Inferior parietal cortex (tissue), 1 donor: ENCODE measurements at regions not wholly inside any gene's neighbourhood (a gene's known extent, or its start where the extent isn't known, plus 50 kb on each side); places are given as distances from the start of the nearest gene placed in this dataset.
"Not testable (repeated sequence)": the region's sequence is repeated elsewhere in the genome, so short reads cannot be mapped to it uniquely, and the experiment has no call there.

Experiments used
- DNase-seq: peaks from one replicate; pipeline ENCODE4 v3.0.0-alpha.2; 2016; ENCODE audit errors: extremely low spot score

DNA sequence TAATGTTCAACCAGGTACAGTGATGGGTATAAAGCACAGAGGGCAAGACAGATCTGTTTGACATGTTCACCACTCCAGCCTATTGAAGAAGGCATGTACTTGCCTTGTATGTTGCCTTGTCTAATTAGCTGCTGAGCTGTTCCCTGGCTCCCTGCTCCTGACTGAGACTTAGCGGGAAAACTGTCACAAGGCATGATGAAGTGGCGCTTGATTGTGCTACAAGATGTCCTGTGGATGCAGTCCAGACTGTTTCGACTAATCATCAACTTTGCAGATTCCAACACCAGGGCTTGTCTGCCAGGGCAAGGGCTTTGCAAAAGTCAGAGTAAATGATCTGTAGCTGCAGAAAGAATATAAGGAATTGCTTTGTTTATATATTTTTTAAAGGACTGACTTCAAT lies 136.2 kb upstream of the NRBF2 start:
- no peak for DNase-seq

DNA sequence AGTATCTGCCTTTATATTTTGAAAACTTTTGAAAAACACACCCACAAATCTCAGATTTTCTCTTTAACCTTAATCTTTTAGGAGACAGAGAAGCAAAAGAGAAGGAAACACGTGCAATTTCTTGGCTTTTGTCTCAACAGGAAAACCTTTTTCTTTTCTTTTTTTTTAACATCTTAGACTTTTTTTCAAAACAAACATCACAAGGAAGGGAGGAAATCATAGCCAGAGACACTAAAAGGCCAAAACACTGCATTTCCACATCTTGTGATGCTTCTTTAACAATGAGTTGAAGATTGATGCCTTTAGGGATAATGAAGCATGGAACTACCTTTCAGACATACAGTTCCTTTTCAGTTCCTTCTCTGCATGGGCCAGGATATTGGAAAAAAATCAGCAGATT lies 136.6 kb upstream of the NRBF2 start:
- DNase-seq = no peak

DNA sequence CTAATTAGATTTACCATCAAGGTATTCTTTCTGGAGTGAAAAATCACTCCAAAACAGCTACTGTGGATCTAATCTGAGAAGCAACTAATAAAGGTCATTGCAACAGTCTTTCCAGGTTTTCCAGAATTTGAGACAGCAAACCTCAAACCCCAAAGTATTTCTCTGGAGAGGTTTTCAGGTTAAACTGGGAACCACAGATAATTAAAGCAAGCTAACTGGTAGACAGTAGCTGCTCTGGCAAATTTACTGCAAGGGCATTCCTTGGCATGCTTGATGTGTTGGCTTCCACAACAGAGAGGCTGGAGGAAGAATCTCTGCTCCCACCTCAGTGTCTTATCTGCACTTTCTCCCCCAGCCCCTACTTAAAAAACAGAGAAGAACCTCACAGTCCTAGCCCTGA lies 140.0 kb upstream of the NRBF2 start:
- DNase-seq = no peak

DNA sequence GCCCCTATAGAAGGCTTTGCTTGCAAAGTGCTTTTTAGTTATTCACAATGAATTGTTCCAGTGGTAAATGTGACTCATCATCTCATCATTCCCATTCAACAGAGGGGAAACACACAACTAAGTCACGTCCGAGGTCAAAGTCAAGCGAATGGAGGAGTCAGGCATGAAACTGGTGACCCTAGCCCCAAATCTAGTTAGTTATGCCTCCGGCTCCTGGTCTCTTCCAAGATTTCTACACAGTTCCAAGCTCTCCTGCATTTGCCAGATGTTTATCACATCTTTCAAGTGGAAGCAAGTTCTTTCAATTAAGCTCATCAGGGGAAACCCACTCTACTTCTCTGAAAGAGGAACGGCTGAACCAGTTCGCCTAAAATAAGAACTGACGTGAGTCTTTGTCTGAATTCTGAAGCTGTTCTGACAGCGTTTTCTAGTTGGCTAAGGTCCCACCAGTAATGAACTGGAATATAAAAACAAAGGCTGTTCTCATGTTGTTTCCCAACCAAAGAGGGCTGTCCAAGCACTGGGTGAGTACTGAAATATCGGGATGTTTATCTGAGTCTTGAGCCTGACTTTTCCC lies 140.9 kb upstream of the NRBF2 start:
- peak; percentile 22 for DNase-seq

DNA sequence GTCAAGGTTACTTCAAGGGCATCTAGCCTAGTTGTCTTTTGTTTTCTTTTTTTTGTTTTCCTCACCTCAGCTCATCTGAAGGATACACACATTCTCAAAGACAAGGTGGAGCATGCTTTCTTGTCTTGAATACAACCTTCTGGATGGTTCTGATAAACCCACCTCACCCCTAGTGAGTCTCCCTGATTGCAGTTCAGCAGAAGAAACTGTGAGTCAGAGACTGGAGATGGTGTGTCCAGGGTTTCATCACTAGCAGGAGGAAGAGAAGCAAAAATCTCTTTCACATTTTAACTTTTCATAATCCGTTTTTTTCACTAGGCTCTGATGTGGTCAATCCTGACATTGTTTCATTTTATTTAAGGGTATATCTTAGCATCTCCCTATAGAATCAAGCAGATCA lies 143.0 kb upstream of the NRBF2 start:
- no peak for DNase-seq

DNA sequence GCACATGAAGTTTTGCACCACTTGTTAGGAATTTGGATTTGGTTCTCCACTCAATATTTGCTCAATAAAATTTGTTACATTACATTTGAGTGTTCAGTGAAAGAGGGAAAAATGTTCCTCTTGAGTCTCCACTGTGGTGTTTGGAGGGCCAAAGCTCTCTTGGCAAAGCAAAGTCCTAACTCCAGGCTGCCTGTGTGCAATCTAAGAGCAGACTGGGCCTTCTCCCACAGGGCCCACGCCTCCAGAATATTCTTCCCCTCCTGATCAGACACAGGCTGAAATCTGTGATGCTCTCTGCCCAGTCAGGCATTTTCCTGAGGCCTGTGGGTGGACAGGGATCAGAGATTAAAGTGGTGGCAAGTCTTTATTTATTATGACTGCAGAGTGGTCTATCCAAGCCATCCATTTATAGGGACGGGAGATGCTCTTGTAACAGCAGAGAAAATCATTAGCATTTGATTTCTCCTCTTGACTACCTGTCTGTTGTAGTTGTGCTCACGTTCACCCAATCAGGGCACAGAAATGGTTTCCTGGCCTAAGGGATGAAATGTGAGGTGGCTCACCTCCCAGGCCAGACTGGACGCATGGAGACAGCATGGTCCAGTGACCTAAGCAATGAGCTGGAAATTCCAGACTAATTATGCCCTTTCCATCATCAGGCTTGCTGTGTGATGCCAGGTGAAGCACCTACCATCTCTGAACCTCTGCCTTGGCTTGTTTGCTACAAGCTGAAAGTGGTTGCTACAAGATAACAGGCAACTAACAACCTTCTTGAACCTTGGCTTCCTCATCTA lies 147.1 kb upstream of the NRBF2 start:
- DNase-seq = no peak

DNA sequence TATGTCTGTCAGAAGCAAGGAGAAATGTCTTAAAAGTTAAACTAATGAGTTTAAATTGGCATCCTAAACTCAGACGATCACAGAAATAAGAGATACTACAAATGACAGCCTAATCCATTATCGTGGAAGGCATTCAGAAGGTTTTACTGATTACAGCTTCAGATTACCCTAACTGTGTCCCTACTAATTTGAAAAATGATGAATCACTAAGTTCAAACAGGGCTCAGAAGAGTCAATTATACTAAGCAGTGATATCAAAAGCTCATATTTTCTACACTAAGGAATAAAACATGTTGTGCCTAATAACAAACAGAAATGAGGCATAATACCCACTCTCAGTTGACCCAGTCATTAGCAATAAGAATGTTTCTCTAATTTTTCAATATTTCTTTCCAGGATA lies 152.0 kb upstream of the NRBF2 start:
- no peak for DNase-seq

DNA sequence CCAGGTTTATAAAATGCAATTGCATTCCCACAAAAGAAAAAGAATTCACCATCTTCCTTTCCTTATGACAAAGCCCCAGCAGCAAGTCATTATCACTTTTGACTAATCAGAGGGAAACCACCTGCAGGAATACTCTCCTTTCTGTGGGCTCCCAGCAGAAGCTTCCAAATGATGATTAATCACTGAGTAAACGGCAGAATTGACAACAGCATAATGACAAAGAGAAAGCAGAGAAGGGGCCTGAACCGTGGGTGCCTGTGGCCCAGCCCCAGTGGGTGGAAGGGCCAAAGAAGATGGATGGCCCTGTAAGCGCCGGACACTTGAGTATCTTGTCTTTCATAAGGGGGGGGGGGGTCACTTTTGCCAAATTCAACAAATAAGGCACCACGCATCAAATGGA lies 152.4 kb upstream of the NRBF2 start:
- DNase-seq = no peak

DNA sequence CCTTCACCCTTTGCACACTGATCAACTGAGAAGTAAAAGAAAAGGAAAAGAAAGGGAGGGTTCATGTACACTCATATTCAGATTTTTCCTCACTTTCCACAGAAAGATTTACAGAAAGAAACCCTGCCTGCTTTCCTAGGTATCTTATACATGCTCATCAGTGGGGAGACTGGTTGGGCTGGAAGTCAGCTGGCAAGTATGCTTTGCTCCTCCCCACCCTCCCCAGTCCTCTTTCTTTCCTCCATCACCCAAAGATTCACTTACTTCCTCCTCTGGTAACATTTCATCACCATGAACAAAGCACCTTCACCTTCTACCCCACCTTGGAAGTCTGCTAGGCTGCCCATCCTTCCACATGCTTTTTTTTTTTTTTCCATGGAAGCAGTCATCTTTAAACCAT lies 153.2 kb upstream of the NRBF2 start:
- DNase-seq = no peak

DNA sequence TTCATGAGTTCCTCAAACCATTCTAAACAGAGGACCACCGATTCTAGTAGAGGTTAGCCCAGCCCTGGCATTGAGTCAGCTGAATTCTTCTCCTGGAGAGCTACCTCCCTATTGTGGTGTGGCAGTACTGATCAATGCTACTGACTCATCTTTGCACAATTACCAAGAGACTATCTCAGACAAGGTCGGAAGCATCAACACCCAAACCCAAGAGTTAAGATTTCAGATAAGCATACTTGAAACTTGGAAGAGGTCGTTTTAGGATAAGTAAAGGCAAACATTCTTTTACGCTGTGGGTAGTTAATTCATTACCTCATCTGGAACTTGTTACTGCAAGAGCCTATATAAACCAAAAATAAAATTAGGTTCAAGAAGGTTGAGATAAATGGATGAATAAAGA lies 154.6 kb upstream of the NRBF2 start:
- no peak for DNase-seq

DNA sequence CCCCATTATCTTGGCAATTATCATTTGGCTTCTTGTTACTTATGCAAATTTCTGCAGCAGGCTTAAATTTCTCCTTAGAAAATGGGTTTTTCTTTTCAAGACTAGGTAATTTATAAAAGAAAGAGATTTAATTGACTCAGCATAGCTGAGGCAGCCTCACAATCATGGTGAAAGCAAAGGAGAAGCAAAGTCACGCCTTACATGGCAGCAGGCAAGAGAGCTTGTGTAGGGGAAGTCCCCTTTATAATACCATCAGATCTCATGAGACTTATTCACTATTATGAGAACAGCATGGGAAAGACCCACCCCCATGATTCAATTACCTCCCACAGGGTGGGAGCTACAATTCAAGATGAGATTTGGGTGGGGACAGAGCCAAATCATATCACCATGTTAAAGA lies 158.3 kb upstream of the NRBF2 start:
- not testable (repeated sequence) for DNase-seq

DNA sequence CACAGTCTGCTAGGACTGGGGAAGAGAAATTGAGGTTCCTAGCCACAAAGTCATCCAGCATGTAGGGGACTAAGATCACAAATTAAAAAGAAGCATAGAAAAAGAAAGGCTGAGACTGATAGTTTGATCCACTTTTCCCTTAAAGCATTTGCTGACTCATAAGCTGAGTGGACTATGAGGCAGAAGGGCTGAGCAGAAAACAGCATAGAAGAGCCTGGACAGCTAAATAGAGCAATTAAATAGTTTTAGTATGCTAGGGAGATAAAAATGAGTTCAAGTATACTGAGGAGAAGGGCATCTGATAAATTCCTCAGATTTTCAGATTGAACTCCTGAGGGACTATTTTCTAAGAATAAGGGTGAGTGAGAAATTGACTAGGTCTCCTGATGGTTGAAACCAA lies 155.9 kb upstream of the EGR2 start:
- DNase-seq = no peak

DNA sequence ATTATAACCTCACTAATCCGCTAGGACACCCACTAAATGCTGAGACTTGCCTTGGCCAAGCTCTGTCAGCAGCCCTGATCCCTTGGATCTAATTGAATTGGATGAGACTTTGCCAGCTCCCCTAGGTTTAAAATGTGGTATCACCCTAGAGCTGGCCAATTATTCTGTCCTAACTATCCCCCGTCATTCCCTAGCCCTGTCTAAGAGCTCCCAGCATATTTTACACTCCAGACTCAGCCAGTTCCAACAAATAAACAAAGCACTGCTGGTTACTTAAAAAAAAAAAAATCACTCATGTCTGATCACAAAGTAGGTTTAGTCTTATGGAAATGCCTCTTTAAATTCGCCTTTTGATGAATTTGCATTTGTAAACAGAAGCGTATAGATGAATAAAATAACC lies 147.9 kb upstream of the EGR2 start:
- no peak for DNase-seq

DNA sequence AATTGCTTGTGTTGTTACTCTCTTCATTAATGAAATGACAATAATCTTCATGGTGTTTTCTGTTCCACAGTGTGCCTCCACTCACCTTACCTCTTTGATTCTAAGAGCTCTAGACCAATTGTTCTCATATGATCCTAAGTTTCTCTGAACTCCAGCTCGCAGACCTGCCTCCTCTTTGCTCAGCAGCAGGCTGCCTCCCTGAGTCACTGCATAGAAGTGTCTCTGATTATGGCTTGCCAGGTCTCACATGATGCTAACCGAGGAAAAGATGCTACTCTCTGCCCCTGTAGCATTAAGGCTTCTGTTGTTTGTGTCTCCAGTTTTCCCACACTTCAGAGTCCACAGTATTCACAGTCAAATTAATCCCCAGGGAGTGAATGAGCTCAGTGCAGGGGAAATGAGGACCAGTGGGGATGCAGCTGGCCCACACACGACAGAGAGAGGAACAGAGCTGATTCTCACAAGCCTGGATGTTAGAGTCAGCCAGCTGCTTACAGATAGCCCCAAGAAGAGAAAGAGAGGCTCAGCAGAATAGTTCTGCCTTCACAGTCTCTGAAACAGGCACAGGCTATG lies 145.9 kb upstream of the EGR2 start:
- no peak for DNase-seq

DNA sequence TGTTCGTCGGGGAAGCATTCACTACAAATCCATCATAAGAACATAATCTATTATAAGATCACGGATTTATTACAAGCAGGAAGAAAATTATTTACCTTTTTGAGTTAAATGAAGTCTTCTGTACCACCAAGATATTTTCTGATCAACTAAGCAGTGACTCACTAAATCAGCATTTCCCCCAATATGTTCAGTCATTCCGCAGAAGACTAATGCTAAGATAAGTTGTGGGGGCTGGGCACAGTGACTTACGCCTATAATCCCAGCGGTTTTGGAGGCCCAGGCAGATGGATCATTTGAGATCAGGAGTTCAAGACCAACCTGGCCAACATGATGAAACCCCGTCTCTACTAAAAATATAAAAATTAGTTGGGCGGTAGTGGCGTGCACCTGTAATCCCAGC lies 144.2 kb upstream of the EGR2 start:
- no peak for DNase-seq

DNA sequence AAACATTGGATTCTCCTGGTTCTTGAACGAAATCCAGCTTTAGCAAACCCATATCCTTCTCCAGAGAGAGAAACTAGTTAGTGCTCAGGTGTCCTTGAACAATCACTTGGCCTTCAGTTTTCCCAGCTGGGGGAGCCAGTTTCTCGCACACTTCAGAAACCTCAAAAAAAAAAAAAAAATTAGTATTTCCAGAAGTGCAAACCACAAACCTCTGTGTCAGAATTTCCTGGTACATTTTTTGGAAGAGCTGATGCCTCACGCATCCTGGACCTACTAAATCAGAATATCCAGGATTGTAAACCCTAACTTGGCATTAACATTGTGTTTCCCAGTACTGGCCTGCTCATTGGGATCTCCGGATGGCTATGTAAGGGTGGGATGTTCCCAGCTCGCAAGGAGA lies 143.4 kb upstream of the EGR2 start:
- DNase-seq = no peak

DNA sequence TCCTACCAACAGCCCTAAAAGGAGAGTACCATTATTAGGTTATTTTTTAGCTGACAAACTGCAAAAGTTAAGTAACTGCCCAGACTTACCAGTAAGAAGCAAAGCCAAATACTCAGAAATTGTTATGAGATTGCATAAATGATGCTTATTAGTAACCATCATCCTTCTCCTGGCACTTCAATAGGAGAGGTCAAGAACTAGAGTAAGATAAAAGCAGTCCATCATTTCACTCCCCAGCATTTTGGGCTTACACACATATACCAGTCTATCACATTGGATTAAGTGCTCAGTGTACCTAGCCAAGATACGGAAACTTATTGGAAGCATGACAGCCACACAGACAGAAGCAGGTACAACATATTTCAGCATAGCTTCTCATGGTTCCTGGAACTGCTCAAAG lies 142.8 kb upstream of the EGR2 start:
- no peak for DNase-seq

DNA sequence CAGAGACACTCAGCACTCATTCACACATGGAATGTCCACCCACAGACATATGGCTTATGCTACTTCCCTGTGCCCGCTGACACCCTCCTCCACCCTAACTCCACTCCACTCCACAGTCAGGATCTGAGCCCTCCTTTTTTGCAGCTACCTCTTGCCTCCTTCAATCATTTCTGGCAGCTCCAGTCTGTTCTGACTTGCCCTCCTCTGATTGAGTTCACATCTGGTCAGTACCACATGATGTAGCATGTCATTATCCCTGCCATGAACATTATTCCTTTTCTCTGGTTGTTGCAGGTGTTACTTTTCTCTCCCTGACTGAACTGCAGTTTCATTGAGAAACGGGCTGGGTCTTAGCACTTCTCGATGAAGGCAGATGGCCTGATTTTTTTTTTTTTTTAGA lies 130.1 kb upstream of the EGR2 start:
- DNase-seq = no peak

DNA sequence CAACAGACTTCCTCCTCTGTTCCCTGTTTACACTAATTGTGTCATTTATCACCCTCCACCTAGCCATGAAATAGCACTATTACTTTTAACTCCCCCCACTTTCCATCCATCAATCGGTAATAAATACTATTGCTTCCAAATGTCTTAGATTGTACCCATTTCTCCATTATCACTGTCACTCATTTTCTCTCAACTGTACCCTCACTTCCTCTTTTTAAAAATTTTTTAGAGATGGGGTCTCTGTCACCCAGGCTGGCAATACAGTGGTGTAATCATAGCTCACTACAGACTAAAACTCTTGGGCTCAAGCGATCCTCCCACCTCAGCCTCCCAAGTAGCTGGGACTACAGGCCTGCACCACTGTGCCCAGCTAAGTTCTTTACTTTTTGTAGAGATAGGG lies 123.5 kb upstream of the EGR2 start:
- DNase-seq = no peak

DNA sequence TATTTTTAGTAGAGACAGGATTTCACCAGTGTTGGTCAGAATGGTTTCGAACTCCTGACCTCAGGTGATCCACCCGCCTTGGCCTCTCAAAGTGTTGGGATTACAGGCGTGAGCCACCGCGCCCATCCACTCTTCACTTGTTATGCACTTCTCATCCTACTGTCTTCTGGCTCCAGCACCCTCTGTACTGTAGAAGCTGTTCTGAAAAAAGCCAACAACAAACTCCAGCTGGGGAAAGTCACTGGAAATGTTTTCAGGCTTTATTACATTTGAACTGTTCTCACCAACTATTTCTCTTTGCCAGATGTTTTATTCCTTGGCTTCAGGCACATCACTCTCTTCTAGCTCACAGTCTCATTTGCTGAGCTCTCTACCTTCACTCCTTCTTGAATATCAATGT lies 122.5 kb upstream of the EGR2 start:
- DNase-seq = no peak

DNA sequence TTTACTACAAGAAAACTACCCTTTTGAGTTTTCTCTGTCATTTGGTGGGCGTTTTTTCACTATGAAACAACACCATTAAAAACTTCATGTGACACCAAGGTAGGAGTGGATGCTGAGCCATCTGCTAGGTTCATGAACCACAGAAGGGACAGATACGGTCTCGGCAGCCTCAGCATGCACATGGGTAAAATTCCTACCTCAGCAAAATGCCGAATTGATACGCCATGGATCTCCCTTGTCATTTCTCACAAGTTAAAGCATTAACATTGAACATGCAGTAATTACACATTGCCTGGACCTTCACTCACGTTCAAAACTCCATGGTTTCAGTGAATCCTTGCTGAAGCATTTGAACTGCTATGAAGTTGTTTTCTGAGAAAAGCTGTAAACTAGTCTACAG lies 121.5 kb upstream of the EGR2 start:
- no peak for DNase-seq

DNA sequence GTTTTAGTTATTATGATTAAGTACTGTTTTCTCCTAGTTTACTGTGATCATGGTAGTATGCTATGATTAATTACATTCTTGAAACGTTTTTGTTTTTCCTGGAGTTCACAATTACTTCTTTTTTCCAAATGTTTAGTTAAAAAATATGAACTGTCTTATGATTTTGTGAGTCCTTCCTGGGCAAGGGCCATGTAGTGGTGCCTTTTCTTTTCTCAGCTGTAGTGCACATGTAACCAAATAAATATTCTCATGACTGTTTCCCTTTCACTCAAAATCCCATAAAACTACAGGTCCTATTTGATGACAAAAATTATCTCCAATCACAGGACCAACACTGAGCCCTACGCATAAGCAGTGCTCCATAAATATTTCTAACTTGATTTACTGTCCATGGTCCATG lies 118.9 kb upstream of the EGR2 start:
- DNase-seq = no peak

DNA sequence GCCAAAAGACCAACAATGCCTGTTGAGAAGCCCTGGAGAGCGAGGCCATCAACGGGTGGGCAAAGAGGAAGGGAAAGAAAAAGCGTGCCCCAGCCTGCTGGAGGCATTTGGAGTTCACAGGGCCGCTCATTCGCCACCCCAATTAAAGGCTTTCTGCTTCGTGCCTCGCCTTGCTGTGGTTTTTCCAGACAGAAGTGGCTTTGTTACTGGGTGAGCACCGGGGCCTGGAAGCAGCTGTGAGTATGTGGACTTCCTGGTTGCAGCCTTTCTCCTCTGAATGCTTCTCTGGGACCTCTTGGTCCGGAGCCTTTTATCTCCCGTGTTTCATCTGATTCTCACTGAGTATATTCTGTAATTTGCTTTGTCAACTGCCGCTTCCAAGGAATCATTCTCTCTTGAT lies 118.1 kb upstream of the EGR2 start:
- DNase-seq = no peak

DNA sequence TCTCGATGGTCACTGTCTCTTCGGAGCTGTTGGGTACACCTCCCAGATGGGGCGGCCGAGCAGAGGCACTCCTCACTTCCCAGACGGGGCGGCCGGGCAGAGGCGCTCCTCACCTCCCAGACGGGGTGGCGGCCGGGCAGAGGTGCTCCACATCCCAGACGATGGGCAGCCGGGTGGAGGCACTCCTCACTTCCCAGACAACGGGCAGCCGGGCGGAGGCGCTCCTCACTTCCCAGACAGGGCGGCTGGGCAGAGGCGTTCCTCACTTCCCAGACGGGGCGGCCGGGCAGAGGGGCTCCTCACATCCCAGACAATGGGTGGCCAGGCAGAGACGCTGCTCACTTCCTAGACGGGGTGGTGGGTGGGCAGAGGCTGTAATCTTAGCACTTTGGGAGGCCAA lies 112.6 kb upstream of the EGR2 start:
- DNase-seq = not testable (repeated sequence)
